ENCODE measurements at regions not wholly inside any gene's neighbourhood (a gene's known extent, or its start where the extent isn't known, plus 50 kb on each side); places are given as distances from the start of the nearest gene placed in this dataset.

- Mint-ChIP-seq H3K4me3 (no peak overlapping the region), H3K27me3 (ENCODE audit: insufficient read depth) (peaks cover 8% of the 10 kb centered on the region), H3K9me3 (peaks cover 1% of the 10 kb centered on the region), H3K36me3 (ENCODE audit: low read depth) (no peaks in the 10 kb centered on the region), H3K27ac (no peak overlapping the region), H3K4me1 (peaks cover 5% of the 10 kb centered on the region)
- no peaks in the 10 kb centered on the region for H3K36me3 ChIP-seq (ENCODE audit: control insufficient read depth, insufficient read depth, low read length)
- H3K4me1 ChIP-seq (ENCODE audit: control insufficient read depth, insufficient read depth, low read length): no peaks in the 10 kb centered on the region
- 90 to 97% methylated on average over 8 to 11 of the region's 11 CpGs for WGBS, 2 experiments (ENCODE audit: insufficient coverage in 1 of 2, insufficient read length in 1 of 2)
- no peak for TF ChIP-seq CTCF (conservative IDR thresholded peaks at IDR 0.05)
- no peaks in the 10 kb centered on the region for H3K27me3 ChIP-seq (ENCODE audit: control insufficient read depth, insufficient read depth, low read length, poor library complexity, severe bottlenecking)
- H3K27ac ChIP-seq (ENCODE audit: low read depth, low read length): no peak overlapping the region
- no peaks in the 10 kb centered on the region for H3K9me3 ChIP-seq (ENCODE audit: control insufficient read depth, low read length)
- no peak overlapping the region for H3K4me3 ChIP-seq (ENCODE audit: low read length)
- no peak for DNase-seq
- no peak overlapping the region for H3K9ac ChIP-seq (ENCODE audit: extremely low read depth, low read length, poor library complexity, severe bottlenecking)
Measured at GRCh38 chr20:56716806-56717205, 87.7 kb downstream of the TFAP2C start.

GRCh38 chr20:56718816-56719215, 89.7 kb downstream of the TFAP2C start:
- Mint-ChIP-seq H3K36me3 (ENCODE audit: low read depth) (no peaks in the 10 kb centered on the region), H3K4me3 (no peak overlapping the region), H3K27ac (no peak overlapping the region), H3K27me3 (ENCODE audit: insufficient read depth) (peaks cover 15% of the 10 kb centered on the region), H3K9me3 (no peaks in the 10 kb centered on the region), H3K4me1 (no peaks in the 10 kb centered on the region)
- TF ChIP-seq CTCF (conservative IDR thresholded peaks at IDR 0.05): no peak
- WGBS, 2 experiments (ENCODE audit: insufficient coverage in 1 of 2, insufficient read length in 1 of 2): 92 to 96% methylated on average over 2 of the region's 2 CpGs
- Histone ChIP-seq H3K36me3 (ENCODE audit: control insufficient read depth, insufficient read depth, low read length) (no peaks in the 10 kb centered on the region), H3K9ac (ENCODE audit: extremely low read depth, low read length, poor library complexity, severe bottlenecking) (no peak overlapping the region), H3K27ac (ENCODE audit: low read depth, low read length) (no peak overlapping the region), H3K9me3 (ENCODE audit: control insufficient read depth, low read length) (no peaks in the 10 kb centered on the region), H3K4me1 (ENCODE audit: control insufficient read depth, insufficient read depth, low read length) (no peaks in the 10 kb centered on the region), H3K4me3 (ENCODE audit: low read length) (no peak overlapping the region), H3K27me3 (ENCODE audit: control insufficient read depth, insufficient read depth, low read length, poor library complexity, severe bottlenecking) (no peaks in the 10 kb centered on the region)
- no peak for DNase-seq

GRCh38 chr20:56720620-56721213, 91.6 kb downstream of the TFAP2C start:
- TF ChIP-seq CTCF (conservative IDR thresholded peaks at IDR 0.05): no peak
- Mint-ChIP-seq H3K9me3 (no peaks in the 10 kb centered on the region), H3K4me3 (no peak overlapping the region), H3K36me3 (ENCODE audit: low read depth) (no peaks in the 10 kb centered on the region), H3K27me3 (ENCODE audit: insufficient read depth) (peaks cover 28% of the 10 kb centered on the region), H3K27ac (no peak overlapping the region), H3K4me1 (no peaks in the 10 kb centered on the region)
- no peaks in the 10 kb centered on the region for H3K27me3 ChIP-seq (ENCODE audit: control insufficient read depth, insufficient read depth, low read length, poor library complexity, severe bottlenecking)
- H3K27ac ChIP-seq (ENCODE audit: low read depth, low read length): no peak overlapping the region
- no peak overlapping the region for H3K4me3 ChIP-seq (ENCODE audit: low read length)
- H3K9me3 ChIP-seq (ENCODE audit: control insufficient read depth, low read length): no peaks in the 10 kb centered on the region
- no peaks in the 10 kb centered on the region for H3K4me1 ChIP-seq (ENCODE audit: control insufficient read depth, insufficient read depth, low read length)
- no peak overlapping the region for H3K9ac ChIP-seq (ENCODE audit: extremely low read depth, low read length, poor library complexity, severe bottlenecking)
- DNase-seq: no peak
- WGBS, 2 experiments (ENCODE audit: insufficient coverage in 1 of 2, insufficient read length in 1 of 2): 93 to 95% methylated on average over 3 to 7 of the region's 7 CpGs
- no peaks in the 10 kb centered on the region for H3K36me3 ChIP-seq (ENCODE audit: control insufficient read depth, insufficient read depth, low read length)

Data from endodermal cell (in vitro differentiated cells).